LNCaP clone FGC (cell line): ENCODE measurements at regions not wholly inside any gene's neighbourhood (a gene's known extent, or its start where the extent isn't known, plus 50 kb on each side); places are given as distances from the start of the nearest gene placed in this dataset.

ENCODE experiments used
- DNase-seq: peaks from one replicate; pipeline ENCODE4 v3.0.0-alpha.2; 2011; ENCODE audit warnings: low read depth
- H3K4me3 ChIP-seq: 2 replicates; pipeline ENCODE4 v1.5.1; 2011; ENCODE audit warnings: mild to moderate bottlenecking, low read depth, low read length, control low read depth
- CTCF ChIP-seq: IDR thresholded peaks from 2 replicates; pipeline ENCODE4 v1.5.1; 2012; ENCODE audit warnings: mild to moderate bottlenecking; ENCODE audit not compliant: control insufficient read depth, insufficient read depth; ENCODE audit errors: extremely low read depth

- H3K4me3 ChIP-seq: no peak overlapping the region
- TF ChIP-seq CTCF: no peak
- DNase-seq: no peak
Observed at GRCh38 chr3:36227980-36228379, 152.3 kb upstream of the STAC start.

- no peak for DNase-seq
- no peak overlapping the region for H3K4me3 ChIP-seq
- TF ChIP-seq CTCF: no peak
Observed at GRCh38 chr3:36229496-36229895, 150.8 kb upstream of the STAC start.

- DNase-seq: no peak
- no peak overlapping the region for H3K4me3 ChIP-seq
- TF ChIP-seq CTCF: no peak
Observed at GRCh38 chr3:36232797-36233489, 147.4 kb upstream of the STAC start.

GRCh38 chr3:36244728-36245127 lies 135.6 kb upstream of the STAC start:
- no peak for DNase-seq
- H3K4me3 ChIP-seq: no peak overlapping the region
- no peak for TF ChIP-seq CTCF

GRCh38 chr3:36248374-36248773 lies 131.9 kb upstream of the STAC start:
- no peak overlapping the region for H3K4me3 ChIP-seq
- DNase-seq: no peak
- TF ChIP-seq CTCF: no peak

GRCh38 chr3:36250191-36250590 lies 130.1 kb upstream of the STAC start:
- DNase-seq: no peak
- H3K4me3 ChIP-seq: no peak overlapping the region
- no peak for TF ChIP-seq CTCF
